IMR-90 (cell line): ENCODE measurements at regions not wholly inside any gene's neighbourhood (a gene's known extent, or its start where the extent isn't known, plus 50 kb on each side); places are given as distances from the start of the nearest gene placed in this dataset.
A peak's percentile ranks its signal among the peaks of the same experiment; 100 is the strongest.

Experiments
- ATAC-seq: fragments of 200-7000 bp; cut with Tn5 transposase; 2 replicates; pipeline ENCODE4 v1.9.1; 2020; ENCODE audit warnings: low read depth, mild to moderate bottlenecking, moderate library complexity
- BruUV-seq: library from RNA; stranded (reverse); fragments of 400-500 nt; replicated peaks from 2 replicates; lab custom pipeline; 2021; lab: Mats Ljungman, UMichigan
- CTCF ChIA-PET: fragments of 300-600 bp; formaldehyde crosslinking; extraction: SDS; loops from one replicate; lab custom pipeline; 2021; ENCODE audit warnings: antibody characterized with exemption; lab: Yijun Ruan, JAX
- POLR2A ChIA-PET: fragments of 300-600 bp; sonication (Branson Sonifier 250); formaldehyde crosslinking; loops from one replicate; lab custom pipeline; 2022; ENCODE audit warnings: antibody characterized with exemption; ENCODE audit not compliant: unreplicated experiment; lab: Charles Lee
- DNase-seq: peaks from one replicate; pipeline ENCODE4 v3.0.0; 2013
- H2AFZ ChIP-seq: replicated peaks from 2 replicates; pipeline ENCODE3; 2013; ENCODE audit warnings: low read length, mild to moderate bottlenecking; ENCODE audit not compliant: poor library complexity
- H2AK5ac ChIP-seq: 2 replicates; pipeline ENCODE4 v1.6.1; 2013; ENCODE audit warnings: low read depth, low read length, inconsistent platforms
- H2AK9ac ChIP-seq: replicated peaks from 2 replicates; pipeline ENCODE3; 2013; ENCODE audit warnings: mild to moderate bottlenecking, low read depth, low read length, moderate library complexity; ENCODE audit not compliant: poor library complexity
- H2BK120ac ChIP-seq: 2 replicates; pipeline ENCODE4 v1.6.1; 2013; ENCODE audit warnings: low read depth, low read length, inconsistent platforms
- H2BK15ac ChIP-seq: 3 replicates; pipeline ENCODE4 v1.6.1; 2013; ENCODE audit warnings: low read depth, low read length, inconsistent platforms
- H2BK20ac ChIP-seq: 2 replicates; pipeline ENCODE4 v1.6.1; 2013; ENCODE audit warnings: low read depth, mild to moderate bottlenecking, inconsistent platforms, low read length, moderate library complexity
- H2BK5ac ChIP-seq: 2 replicates; pipeline ENCODE4 v1.6.1; 2013; ENCODE audit warnings: mild to moderate bottlenecking, low read depth, low read length, inconsistent platforms; ENCODE audit not compliant: poor library complexity, severe bottlenecking
- H3K14ac ChIP-seq: replicated peaks from 2 replicates; pipeline ENCODE4 v1.6.1; 2013; ENCODE audit warnings: low read depth, low read length, inconsistent platforms
- H3K18ac ChIP-seq: 2 replicates; pipeline ENCODE4 v1.6.1; 2013; ENCODE audit warnings: low read depth, low read length, control low read depth
- H3K23ac ChIP-seq: 2 replicates; pipeline ENCODE4 v1.6.1; 2013; ENCODE audit warnings: low read depth, low read length, inconsistent platforms
- H3K27ac ChIP-seq: 2 replicates; pipeline ENCODE4 v1.5.1; 2013; ENCODE audit warnings: mild to moderate bottlenecking, control low read depth, low read length; ENCODE audit not compliant: insufficient read depth
- H3K27me3 ChIP-seq: 2 replicates; pipeline ENCODE4 v1.6.1; 2013; ENCODE audit warnings: low read length; ENCODE audit not compliant: control insufficient read depth, insufficient read depth
- H3K36me3 ChIP-seq: 2 replicates; pipeline ENCODE4 v1.6.1; 2013; ENCODE audit warnings: low read length, mixed read lengths; ENCODE audit not compliant: control insufficient read depth, insufficient read depth
- H3K4ac ChIP-seq: 2 replicates; pipeline ENCODE4 v1.6.1; 2013; ENCODE audit warnings: low read depth, low read length, inconsistent platforms
- H3K4me1 ChIP-seq: 2 replicates; pipeline ENCODE4 v1.6.1; 2013; ENCODE audit warnings: low read length, mixed read lengths; ENCODE audit not compliant: control insufficient read depth, insufficient read depth
- H3K4me2 ChIP-seq: 2 replicates; pipeline ENCODE4 v1.6.1; 2013; ENCODE audit warnings: low read depth, mild to moderate bottlenecking, control low read depth, low read length, moderate library complexity
- H3K4me3 ChIP-seq: 2 replicates; pipeline ENCODE4 v1.5.1; 2013; ENCODE audit warnings: low read depth, mild to moderate bottlenecking, control low read depth, low read length, moderate library complexity; ENCODE audit not compliant: insufficient read depth
- H3K56ac ChIP-seq: 2 replicates; pipeline ENCODE4 v1.6.1; 2013; ENCODE audit warnings: low read length, inconsistent platforms; ENCODE audit not compliant: insufficient read depth; ENCODE audit errors: extremely low read depth
- H3K79me1 ChIP-seq, 2 experiments: 2 replicates each; pipeline ENCODE4 v1.6.1; 2013; ENCODE audit warnings: low read length in 2 of 2, inconsistent platforms in 1 of 2, low read depth in 1 of 2
- H3K9ac ChIP-seq: 2 replicates; pipeline ENCODE4 v1.6.1; 2013; ENCODE audit warnings: low read depth, low read length, control low read depth
- H3K9me1 ChIP-seq: 2 replicates; pipeline ENCODE4 v1.6.1; 2013; ENCODE audit warnings: low read length, inconsistent platforms; ENCODE audit not compliant: insufficient read depth
- H3K9me3 ChIP-seq: 2 replicates; pipeline ENCODE4 v1.6.1; 2013; ENCODE audit warnings: low read length; ENCODE audit not compliant: control insufficient read depth, insufficient read depth
- H4K20me1 ChIP-seq: 2 replicates; pipeline ENCODE4 v1.6.1; 2013; ENCODE audit warnings: low read length, inconsistent platforms; ENCODE audit not compliant: insufficient read depth
- H4K5ac ChIP-seq: 2 replicates; pipeline ENCODE4 v1.6.1; 2013; ENCODE audit warnings: mild to moderate bottlenecking, low read depth, low read length, control low read depth
- H4K8ac ChIP-seq, 2 experiments: 2 replicates each; pipeline ENCODE4 v1.6.1; 2013; ENCODE audit warnings: low read depth in 2 of 2, low read length in 2 of 2, control low read depth in 1 of 2, inconsistent platforms in 1 of 2
- H4K91ac ChIP-seq: 2 replicates; pipeline ENCODE4 v1.6.1; 2013; ENCODE audit warnings: low read depth, low read length, inconsistent platforms; ENCODE audit not compliant: insufficient read depth
- SMC3 ChIP-seq: fragments of 150-350 bp; IDR thresholded peaks from 2 replicates; pipeline ENCODE4 v1.6.1; 2016; ENCODE audit warnings: low read depth, mild to moderate bottlenecking, antibody characterized with exemption, low read length, moderate library complexity
- WGBS, 2 experiments: methylation state at CpG; one replicate each; pipeline versions ENCODE4 v1.1.5 to v1.1.7; 2013; ENCODE audit warnings: missing lambda C conversion rate in 2 of 2; ENCODE audit not compliant: insufficient read length in 1 of 2; ENCODE audit errors: extremely low coverage in 2 of 2; 5-methylcytosine and 5-hydroxymethylcytosine counted together
- dilution Hi-C: fragments of 300-500 bp; cut with HindIII; formaldehyde crosslinking; loops from one replicate; pipeline ENCODE4 v1.14.3; 2018; ENCODE audit warnings: low sequenced_read_pairs; ENCODE audit not compliant: unreplicated experiment
- in situ Hi-C: fragments of 300-500 bp; cut with MboI; formaldehyde crosslinking; loops from 3 replicates; pipeline ENCODE4 v1.14.3; 2019; ENCODE audit warnings: low sequenced_read_pairs, inconsistent platforms, mixed read lengths
- intact Hi-C: fragments of 100-400 bp; cut with micrococcal nuclease; formaldehyde crosslinking; loops from 2 replicates; pipeline ENCODE4 v1.10.0; 2022

GRCh38 chr12:42935090-42935489 lies 345.5 kb upstream of the PRICKLE1 start:
- Histone ChIP-seq H2AK9ac (no peak overlapping the region), H4K91ac (no peak overlapping the region; the same call in 1 of the 2 replicates), H3K23ac (no peak overlapping the region), H3K9me1 (no peaks in the 10 kb centered on the region), H2BK20ac (peak overlapping the region; percentile 41; the same call in 1 of the 2 replicates), H2BK120ac (peak overlapping the region; percentile 46), H2BK5ac (peak overlapping the region; percentile 34), H3K9me3 (peaks cover 2% of the 10 kb centered on the region; the same call in 1 of the 2 replicates), H3K4me1 (peaks cover 6% of the 10 kb centered on the region; the same call in 1 of the 2 replicates), H3K4me2 (no peak overlapping the region), H3K56ac (no peak overlapping the region), H3K9ac (no peak overlapping the region), H3K18ac (peak overlapping the region; percentile 61; the same call in 1 of the 2 replicates), H2AFZ (no peak overlapping the region), H3K14ac (0 out of 2 replicates have a peak overlapping the region, but pooled peaks have one; percentile 28), H3K27ac (no peak overlapping the region), H3K27me3 (no peaks in the 10 kb centered on the region), H4K8ac (no peak overlapping the region), H2AK5ac (no peak overlapping the region), H3K4me3 (no peak overlapping the region), H4K5ac (peak overlapping the region; percentile 29; the same call in 1 of the 2 replicates), H2BK15ac (no peak overlapping the region), H4K20me1 (no peaks in the 10 kb centered on the region), H3K79me1 (no peaks in the 10 kb centered on the region), H3K4ac (no peak overlapping the region), H3K36me3 (no peaks in the 10 kb centered on the region)
- intact Hi-C loops: no loop called here
- CTCF ChIA-PET: no interaction called here
- dilution Hi-C loops: no loop called here
- in situ Hi-C loops: no loop called here
- POLR2A ChIA-PET: no interaction called here
- whole genome bisulfite sequencing, 2 experiments: 64% methylated on average over 3 of the region's 5 CpGs; no CpG with 5 or more reads in 1 of the 2 experiments
- BruUV-seq: no TSS peak
- TF ChIP-seq SMC3: no peak
- ATAC-seq (no peak), DNase-seq (no peak)
